Sigmoid colon (tissue), 4 donors: ENCODE measurements at regions not wholly inside any gene's neighbourhood (a gene's known extent, or its start where the extent isn't known, plus 50 kb on each side); places are given as distances from the start of the nearest gene placed in this dataset.
"Not testable (repeated sequence)": the region's sequence is repeated elsewhere in the genome, so short reads cannot be mapped to it uniquely, and the experiment has no call there.

Experiments used
- CTCF ChIP-seq, 4 experiments: fragments of 450-650 bp in 3 of 4; fragments of 200-600 bp in 1 of 4; IDR thresholded peaks; one replicate each; pipeline ENCODE4 v1.5.1; 2016 to 2019; ENCODE audit warnings: antibody characterized with exemption in 4 of 4, mild to moderate bottlenecking in 3 of 4, moderate library complexity in 2 of 4
- EP300 ChIP-seq, 4 donors: sonication (generic); formaldehyde crosslinking; IDR thresholded peaks; one replicate each; pipeline ENCODE4 v1.6.1; 2017; ENCODE audit warnings: antibody characterized with exemption in 4 of 4
- POLR2A ChIP-seq, 2 donors: fragments of 450-650 bp; IDR thresholded peaks; one replicate each; pipeline ENCODE4 v1.6.1; 2016; ENCODE audit warnings: antibody characterized with exemption in 2 of 2, mild to moderate bottlenecking in 2 of 2, moderate library complexity in 2 of 2
- POLR2AphosphoS5 ChIP-seq, 4 donors: sonication (generic); formaldehyde crosslinking; IDR thresholded peaks; one replicate each; pipeline ENCODE4 v1.6.1; 2017; ENCODE audit warnings: antibody characterized with exemption in 4 of 4

GRCh38 chr5:29191269-29192048, 2002.0 kb upstream of the CDH6 start:
- not testable (repeated sequence) for TF ChIP-seq CTCF, POLR2A, EP300, POLR2AphosphoS5 (IDR thresholded peaks at IDR 0.05)
